DOHH2 (cell line): ENCODE measurements at regions not wholly inside any gene's neighbourhood (a gene's known extent, or its start where the extent isn't known, plus 50 kb on each side); places are given as distances from the start of the nearest gene placed in this dataset.

Experiments
- H3F3A ChIP-seq: fragments of 200-600 bp; sonication (generic), shearing (Covaris generic); 2 replicates; pipeline ENCODE4 v1.6.0; 2016; ENCODE audit warnings: antibody characterized with exemption, mild to moderate bottlenecking; ENCODE audit not compliant: control insufficient read depth, insufficient read depth
- H3K27ac ChIP-seq: fragments of 200-600 bp; sonication (generic); 2 replicates; pipeline ENCODE4 v1.5.1; 2014; ENCODE audit warnings: low read depth, mild to moderate bottlenecking, low read length, moderate library complexity
- H3K27me3 ChIP-seq: fragments of 200-600 bp; sonication (generic); 2 replicates; pipeline ENCODE4 v1.6.1; 2014; ENCODE audit warnings: mild to moderate bottlenecking, low read length, mixed read lengths; ENCODE audit not compliant: control insufficient read depth
- H3K36me3 ChIP-seq: fragments of 200-600 bp; sonication (generic); 2 replicates; pipeline ENCODE4 v1.6.1; 2014; ENCODE audit warnings: mild to moderate bottlenecking, low read length, moderate library complexity, mixed read lengths; ENCODE audit not compliant: control insufficient read depth
- H3K4me1 ChIP-seq: fragments of 200-600 bp; sonication (generic); 2 replicates; pipeline ENCODE4 v1.6.1; 2014; ENCODE audit warnings: mild to moderate bottlenecking, low read length, mixed read lengths; ENCODE audit not compliant: control insufficient read depth
- H3K4me2 ChIP-seq: fragments of 200-600 bp; sonication (generic); 2 replicates; pipeline ENCODE4 v1.6.0; 2014; ENCODE audit warnings: mild to moderate bottlenecking, low read length, moderate library complexity
- H3K4me3 ChIP-seq: fragments of 200-600 bp; sonication (generic); 2 replicates; pipeline ENCODE4 v1.5.1; 2014; ENCODE audit warnings: mild to moderate bottlenecking, low read length, mixed read lengths
- H3K79me2 ChIP-seq: fragments of 200-600 bp; sonication (generic); 2 replicates; pipeline ENCODE4 v1.6.1; 2014; ENCODE audit warnings: mild to moderate bottlenecking, low read length, mixed read lengths; ENCODE audit not compliant: control insufficient read depth
- H3K9me2 ChIP-seq: fragments of 200-600 bp; sonication (generic); replicated peaks from 2 replicates; pipeline ENCODE4 v1.6.1; 2014; ENCODE audit warnings: mild to moderate bottlenecking, low read length, mixed read lengths; ENCODE audit not compliant: control insufficient read depth
- H3K9me3 ChIP-seq: fragments of 200-600 bp; sonication (generic); 2 replicates; pipeline ENCODE4 v1.6.1; 2014; ENCODE audit warnings: antibody characterized with exemption, low read length, mixed read lengths; ENCODE audit not compliant: control insufficient read depth, insufficient read depth
- H4K20me1 ChIP-seq: fragments of 200-600 bp; sonication (generic); 2 replicates; pipeline ENCODE4 v1.6.0; 2014; ENCODE audit warnings: low read depth, mild to moderate bottlenecking, antibody characterized with exemption, low read length, moderate library complexity; ENCODE audit not compliant: control insufficient read depth, insufficient read depth
- EZH2phosphoT487 ChIP-seq: fragments of 200-600 bp; sonication (generic); IDR thresholded peaks from 2 replicates; pipeline ENCODE4 v1.6.1; 2017; ENCODE audit warnings: borderline replicate concordance, mild to moderate bottlenecking, antibody characterized with exemption, low read length, moderate library complexity, mixed read lengths
- TF ChIP-seq, protein P1 (sequence below): fragments of 200-600 bp; sonication (generic); IDR thresholded peaks from one replicate; pipeline ENCODE4 v1.5.1; 2014; ENCODE audit warnings: antibody characterized with exemption, mild to moderate bottlenecking, low read depth, low read length; ENCODE audit not compliant: poor library complexity, severe bottlenecking

DNA sequence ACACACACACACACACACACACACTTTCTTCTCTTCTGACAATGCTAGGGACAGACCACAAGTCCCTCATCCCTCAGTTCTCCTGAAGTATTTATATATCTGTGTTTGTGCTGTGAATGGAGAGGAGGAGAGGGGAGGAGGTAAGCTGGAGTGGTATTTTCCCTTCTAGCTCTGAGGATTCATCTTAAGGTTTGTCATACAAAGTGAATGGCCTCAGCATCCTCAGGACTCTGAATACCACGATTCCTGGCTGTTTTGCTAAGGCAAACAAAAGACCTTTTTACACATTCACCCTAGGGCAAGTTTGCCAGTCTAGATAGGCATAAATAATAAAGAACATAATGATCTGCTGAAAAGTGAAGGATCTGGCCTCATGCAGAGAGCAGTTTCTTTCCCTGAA is 65.7 kb upstream of the CHMP2B start:
- no peaks in the 10 kb centered on the region for H3K4me1 ChIP-seq
- no peak overlapping the region for H3K27ac ChIP-seq
- no peak for TF ChIP-seq EZH2phosphoT487

DNA sequence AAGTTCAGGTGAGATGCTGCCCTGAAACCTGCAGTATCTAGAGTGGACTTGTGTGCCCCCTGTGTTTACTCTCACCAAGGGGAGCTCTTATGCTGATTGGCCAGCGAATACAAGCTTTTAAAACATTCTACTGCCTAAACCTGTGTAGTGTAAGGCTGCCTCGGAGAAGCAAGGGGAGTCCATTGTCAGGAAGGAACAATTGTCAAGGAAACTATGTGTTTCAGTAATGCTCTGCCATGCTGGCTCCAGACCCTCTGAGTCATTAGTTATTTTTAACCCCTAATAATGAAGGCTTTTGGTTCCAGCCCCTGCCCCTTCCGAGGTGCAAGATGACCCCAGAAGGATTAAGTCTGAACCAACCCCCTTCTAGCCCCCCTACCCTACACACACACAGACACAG is 66.1 kb upstream of the CHMP2B start:
- no peaks in the 10 kb centered on the region for H3K4me1 ChIP-seq
- no peaks in the 10 kb centered on the region for H3K36me3 ChIP-seq
- H3K27me3 ChIP-seq = no peaks in the 10 kb centered on the region
- no peaks in the 10 kb centered on the region for H3F3A ChIP-seq
- no peaks in the 10 kb centered on the region for H3K9me3 ChIP-seq
- H3K4me3 ChIP-seq = no peak overlapping the region
- H3K4me2 ChIP-seq = no peak overlapping the region
- no peaks in the 10 kb centered on the region for H4K20me1 ChIP-seq
- H3K79me2 ChIP-seq = no peaks in the 10 kb centered on the region
- H3K9me2 ChIP-seq = no peaks in the 10 kb centered on the region
- no peak overlapping the region for H3K27ac ChIP-seq
- TF ChIP-seq EZH2phosphoT487 = no peak
- TF ChIP-seq, protein P1, sequence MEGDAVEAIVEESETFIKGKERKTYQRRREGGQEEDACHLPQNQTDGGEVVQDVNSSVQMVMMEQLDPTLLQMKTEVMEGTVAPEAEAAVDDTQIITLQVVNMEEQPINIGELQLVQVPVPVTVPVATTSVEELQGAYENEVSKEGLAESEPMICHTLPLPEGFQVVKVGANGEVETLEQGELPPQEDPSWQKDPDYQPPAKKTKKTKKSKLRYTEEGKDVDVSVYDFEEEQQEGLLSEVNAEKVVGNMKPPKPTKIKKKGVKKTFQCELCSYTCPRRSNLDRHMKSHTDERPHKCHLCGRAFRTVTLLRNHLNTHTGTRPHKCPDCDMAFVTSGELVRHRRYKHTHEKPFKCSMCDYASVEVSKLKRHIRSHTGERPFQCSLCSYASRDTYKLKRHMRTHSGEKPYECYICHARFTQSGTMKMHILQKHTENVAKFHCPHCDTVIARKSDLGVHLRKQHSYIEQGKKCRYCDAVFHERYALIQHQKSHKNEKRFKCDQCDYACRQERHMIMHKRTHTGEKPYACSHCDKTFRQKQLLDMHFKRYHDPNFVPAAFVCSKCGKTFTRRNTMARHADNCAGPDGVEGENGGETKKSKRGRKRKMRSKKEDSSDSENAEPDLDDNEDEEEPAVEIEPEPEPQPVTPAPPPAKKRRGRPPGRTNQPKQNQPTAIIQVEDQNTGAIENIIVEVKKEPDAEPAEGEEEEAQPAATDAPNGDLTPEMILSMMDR = no peak

More for the DNA sequence above, 65.7 kb upstream of the CHMP2B start:
- H3F3A ChIP-seq = no peaks in the 10 kb centered on the region
- no peaks in the 10 kb centered on the region for H4K20me1 ChIP-seq
- H3K79me2 ChIP-seq = no peaks in the 10 kb centered on the region
- H3K36me3 ChIP-seq = no peaks in the 10 kb centered on the region
- no peak overlapping the region for H3K4me3 ChIP-seq
- H3K9me2 ChIP-seq = no peaks in the 10 kb centered on the region
- no peaks in the 10 kb centered on the region for H3K27me3 ChIP-seq
- H3K4me2 ChIP-seq = no peak overlapping the region
- H3K9me3 ChIP-seq = no peaks in the 10 kb centered on the region

DNA sequence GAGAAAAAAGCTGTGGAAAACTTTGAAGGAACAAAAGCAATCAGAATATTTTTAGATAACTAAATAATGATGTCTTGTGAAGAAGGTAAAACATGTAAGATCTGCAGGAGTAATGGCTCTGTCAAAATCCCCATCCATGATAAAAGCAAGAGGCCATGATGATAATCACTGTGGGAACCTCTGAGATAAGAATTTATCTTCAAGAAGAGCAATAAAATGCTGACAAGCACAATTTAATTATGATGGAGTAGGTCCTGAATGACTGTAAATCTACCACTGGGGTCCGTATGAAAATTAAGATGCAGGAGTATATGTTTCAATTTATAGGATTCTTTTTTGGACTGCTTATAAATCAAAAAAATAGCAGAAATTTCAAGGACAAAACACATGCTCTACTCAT is 68.3 kb upstream of the CHMP2B start:
- Histone ChIP-seq H3K9me2 (no peaks in the 10 kb centered on the region), H3K4me3 (no peak overlapping the region), H3K79me2 (no peaks in the 10 kb centered on the region), H3K9me3 (no peaks in the 10 kb centered on the region), H3F3A (no peaks in the 10 kb centered on the region), H3K36me3 (no peaks in the 10 kb centered on the region), H3K27me3 (no peaks in the 10 kb centered on the region), H3K4me1 (no peaks in the 10 kb centered on the region), H3K27ac (no peak overlapping the region), H4K20me1 (no peaks in the 10 kb centered on the region), H3K4me2 (no peak overlapping the region)
- TF ChIP-seq EZH2phosphoT487 = no peak
- TF ChIP-seq, protein P1 = no peak

DNA sequence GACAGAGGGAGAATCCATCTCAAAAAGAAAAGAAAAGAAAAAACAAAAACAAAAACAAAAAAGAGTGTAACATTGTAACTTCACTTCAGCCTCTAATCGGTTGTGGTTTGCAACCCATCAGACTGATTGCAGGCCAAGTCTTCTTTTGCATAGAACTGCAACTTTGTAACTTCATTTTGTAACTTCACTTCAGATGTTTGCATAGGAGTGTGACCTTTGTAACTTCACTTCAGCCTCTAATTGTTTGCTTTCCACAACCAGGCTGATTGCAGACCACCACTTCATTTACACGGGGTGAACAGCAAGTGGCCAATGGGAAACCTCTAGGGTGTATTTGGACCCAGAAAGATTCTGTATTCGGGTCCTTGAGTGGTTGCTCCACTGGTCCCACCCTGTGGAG is 79.1 kb upstream of the CHMP2B start:
- H3K9me3 ChIP-seq = no peaks in the 10 kb centered on the region
- no peaks in the 10 kb centered on the region for H3K27me3 ChIP-seq
- no peaks in the 10 kb centered on the region for H3F3A ChIP-seq
- no peaks in the 10 kb centered on the region for H3K9me2 ChIP-seq
- no peaks in the 10 kb centered on the region for H3K36me3 ChIP-seq
- H3K79me2 ChIP-seq = no peaks in the 10 kb centered on the region
- TF ChIP-seq, protein P1 = no peak
- TF ChIP-seq EZH2phosphoT487 = no peak
- no peaks in the 10 kb centered on the region for H3K4me1 ChIP-seq
- no peak overlapping the region for H3K27ac ChIP-seq
- no peak overlapping the region for H3K4me2 ChIP-seq
- H3K4me3 ChIP-seq = no peak overlapping the region
- no peaks in the 10 kb centered on the region for H4K20me1 ChIP-seq
